GM12873 (cell line): ENCODE measurements at regions not wholly inside any gene's neighbourhood (a gene's known extent, or its start where the extent isn't known, plus 50 kb on each side); places are given as distances from the start of the nearest gene placed in this dataset.

Experiments used
- CTCF ChIP-seq: IDR thresholded peaks from 2 replicates; pipeline ENCODE4 v1.5.1; 2012; ENCODE audit warnings: low read depth, mild to moderate bottlenecking, moderate library complexity, low read length, control low read depth; ENCODE audit not compliant: insufficient read depth; ENCODE audit errors: missing control alignments

GRCh38 chr10:84008878-84009277 lies 130.4 kb upstream of the GHITM start:
- TF ChIP-seq CTCF: peak; percentile 90

- no peak for TF ChIP-seq CTCF
Measured at GRCh38 chr10:84012431-84012830, 126.9 kb upstream of the GHITM start.

DNA sequence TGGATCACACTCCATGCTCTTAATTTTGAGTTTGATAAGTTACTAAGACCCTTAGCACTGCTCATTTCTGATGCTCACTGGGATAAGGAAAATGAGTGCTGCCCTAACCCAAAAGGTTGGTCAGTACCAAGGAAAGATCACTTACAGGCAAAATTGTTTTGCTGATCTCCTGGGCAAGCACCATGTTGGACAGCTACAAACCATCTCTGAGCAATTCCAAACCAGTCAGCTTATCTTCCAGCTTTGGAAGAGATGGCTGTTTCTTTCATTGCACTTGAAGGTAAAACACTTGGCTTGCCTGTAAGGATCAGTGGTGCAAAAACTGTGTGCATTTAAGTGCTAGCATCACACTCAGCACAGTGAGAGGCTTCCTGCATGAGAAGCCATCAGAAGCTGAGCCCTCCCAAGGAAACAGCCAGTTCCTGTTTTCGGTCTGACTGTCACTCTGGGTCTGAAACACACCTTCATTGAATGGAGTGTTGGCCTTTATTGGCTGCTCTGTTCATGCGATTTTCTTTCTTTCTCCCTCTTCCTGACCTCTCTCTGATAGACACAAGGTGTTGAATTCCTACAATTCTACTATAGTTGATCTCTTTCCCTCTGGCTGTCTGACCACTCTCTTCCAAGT lies 126.4 kb upstream of the GHITM start:
- TF ChIP-seq CTCF: no peak

- TF ChIP-seq CTCF: no peak
Measured at GRCh38 chr10:84015877-84016595, 123.3 kb upstream of the GHITM start.

- no peak for TF ChIP-seq CTCF
Measured at GRCh38 chr10:84018826-84019225, 120.5 kb upstream of the GHITM start.

DNA sequence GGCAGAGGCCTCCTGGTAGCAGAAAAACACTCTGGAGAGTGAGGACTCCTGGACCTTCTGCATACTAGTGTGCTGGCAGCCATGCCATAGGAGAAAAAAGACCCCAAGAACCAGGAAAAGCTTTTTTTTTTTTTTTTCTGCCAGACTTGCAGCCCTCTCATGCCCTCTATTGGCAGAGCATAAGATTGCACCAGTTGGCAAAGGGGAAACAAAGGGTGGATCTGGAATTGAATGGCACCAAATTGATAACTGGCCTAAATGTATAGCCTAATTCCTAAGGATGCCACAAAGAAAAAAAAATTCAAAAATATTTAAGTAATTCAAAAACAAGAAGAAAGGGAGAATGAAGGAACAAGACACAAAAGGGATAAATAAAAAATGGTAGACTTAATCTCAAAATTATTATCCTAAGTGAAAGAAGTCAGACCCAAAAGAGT lies 112.5 kb upstream of the GHITM start:
- TF ChIP-seq CTCF: peak; percentile 80

GRCh38 chr10:84029840-84030239 lies 109.5 kb upstream of the GHITM start:
- no peak for TF ChIP-seq CTCF
